GM19240 (cell line): ENCODE measurements at regions not wholly inside any gene's neighbourhood (a gene's known extent, or its start where the extent isn't known, plus 50 kb on each side); places are given as distances from the start of the nearest gene placed in this dataset.

Experiments used
- DNase-seq: peaks from one replicate; pipeline ENCODE4 v3.0.0; 2011; ENCODE audit warnings: low spot score; ENCODE audit not compliant: insufficient read length

GRCh38 chr2:7209757-7210555, 292.7 kb downstream of the RNF144A start:
- no peak for DNase-seq

- DNase-seq = no peak
These were observed 293.5 kb downstream of the RNF144A start for GRCh38 chr2:7210712-7211111.

- no peak for DNase-seq
These were observed 308.6 kb downstream of the RNF144A start for GRCh38 chr2:7225848-7226247.

GRCh38 chr2:7226501-7226900, 309.3 kb downstream of the RNF144A start:
- no peak for DNase-seq

DNA sequence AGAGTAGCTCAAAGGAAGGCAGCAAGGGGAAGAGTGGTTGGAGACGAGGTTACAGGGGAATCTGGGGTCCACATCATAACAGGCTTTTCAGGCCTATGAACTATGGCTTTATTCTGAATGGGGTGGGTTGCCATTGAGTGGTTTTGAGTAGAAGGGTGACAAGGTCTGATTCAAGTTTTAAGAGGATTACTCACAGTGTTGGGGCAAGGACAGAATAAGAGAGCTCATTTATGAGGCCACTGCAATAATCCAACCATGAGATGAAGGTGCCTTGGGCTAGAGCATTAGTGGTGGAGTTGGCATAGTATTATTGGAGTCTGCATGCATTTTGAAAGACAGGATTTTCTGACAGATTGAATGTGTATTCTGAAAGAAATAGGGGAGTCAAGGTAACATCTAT, 315.9 kb downstream of the RNF144A start:
- DNase-seq = no peak

DNA sequence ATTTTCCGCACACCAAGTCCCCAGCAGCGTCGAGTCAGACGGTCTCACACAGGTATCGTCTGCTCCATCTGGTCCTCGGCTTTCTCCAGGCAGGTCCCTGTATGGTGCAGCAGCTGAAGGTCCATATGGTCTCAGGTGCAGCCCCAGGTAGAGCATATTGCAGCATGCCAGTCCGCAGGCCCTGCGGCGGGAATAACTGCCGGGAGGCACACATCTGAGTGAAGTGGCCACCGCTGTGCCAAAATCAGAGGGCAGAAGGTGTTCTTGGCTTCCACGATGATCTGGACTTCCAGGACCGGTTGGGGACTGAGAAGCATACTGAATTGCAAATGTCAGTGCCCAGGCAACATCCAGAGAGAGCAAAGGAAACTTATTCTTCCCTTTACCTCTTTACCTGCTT, 320.3 kb downstream of the RNF144A start:
- DNase-seq = no peak

GRCh38 chr2:7239078-7239477, 321.9 kb downstream of the RNF144A start:
- DNase-seq = no peak

- no peak for DNase-seq
These were observed 324.0 kb downstream of the RNF144A start for GRCh38 chr2:7241041-7241745.

- DNase-seq = no peak
These were observed 325.1 kb downstream of the RNF144A start for GRCh38 chr2:7242189-7242867.

- DNase-seq = no peak
These were observed 326.1 kb downstream of the RNF144A start for GRCh38 chr2:7243276-7243675.

- no peak for DNase-seq
These were observed 339.2 kb downstream of the RNF144A start for GRCh38 chr2:7256377-7256776.

DNA sequence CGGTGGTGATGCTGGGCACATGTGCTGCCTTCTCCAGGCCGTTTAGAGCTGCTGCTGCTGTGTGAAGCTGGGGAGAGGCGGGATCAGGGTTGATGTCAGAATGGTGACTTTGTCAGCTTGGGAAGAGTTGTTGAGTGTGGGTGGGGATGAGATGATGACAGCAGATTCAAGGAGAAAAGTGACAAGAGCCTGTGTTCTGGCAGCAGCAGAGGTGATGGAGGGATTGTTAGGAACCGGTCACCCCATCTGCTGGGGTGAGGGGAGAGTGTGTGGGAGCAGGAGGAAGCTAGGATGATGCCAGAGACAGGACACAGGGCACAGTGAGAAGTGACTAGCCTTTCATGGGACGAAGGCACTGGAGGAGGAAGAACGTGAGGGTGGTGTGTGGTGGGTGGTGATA, 345.5 kb downstream of the RNF144A start:
- DNase-seq = no peak

DNA sequence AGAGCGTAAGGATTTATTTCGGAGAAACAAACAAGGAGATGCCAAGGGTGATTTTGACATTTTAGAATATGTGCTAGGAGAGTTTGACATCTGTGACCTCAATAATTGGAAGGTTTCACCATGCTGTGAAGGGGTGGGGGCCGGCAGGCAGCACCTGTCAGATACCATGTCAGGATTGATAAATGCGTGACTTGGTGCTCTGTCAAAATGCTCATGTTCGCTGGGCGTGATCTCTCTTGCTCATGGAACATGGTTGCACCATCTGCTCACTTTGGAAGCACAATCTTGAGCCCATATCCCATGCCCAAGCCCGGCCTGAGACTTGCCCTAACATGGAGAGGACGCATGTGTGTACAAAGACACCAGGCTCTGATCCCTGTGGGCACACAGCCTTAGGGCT, 347.6 kb downstream of the RNF144A start:
- no peak for DNase-seq

- no peak for DNase-seq
These were observed 348.1 kb downstream of the RNF144A start for GRCh38 chr2:7265286-7265685.

DNA sequence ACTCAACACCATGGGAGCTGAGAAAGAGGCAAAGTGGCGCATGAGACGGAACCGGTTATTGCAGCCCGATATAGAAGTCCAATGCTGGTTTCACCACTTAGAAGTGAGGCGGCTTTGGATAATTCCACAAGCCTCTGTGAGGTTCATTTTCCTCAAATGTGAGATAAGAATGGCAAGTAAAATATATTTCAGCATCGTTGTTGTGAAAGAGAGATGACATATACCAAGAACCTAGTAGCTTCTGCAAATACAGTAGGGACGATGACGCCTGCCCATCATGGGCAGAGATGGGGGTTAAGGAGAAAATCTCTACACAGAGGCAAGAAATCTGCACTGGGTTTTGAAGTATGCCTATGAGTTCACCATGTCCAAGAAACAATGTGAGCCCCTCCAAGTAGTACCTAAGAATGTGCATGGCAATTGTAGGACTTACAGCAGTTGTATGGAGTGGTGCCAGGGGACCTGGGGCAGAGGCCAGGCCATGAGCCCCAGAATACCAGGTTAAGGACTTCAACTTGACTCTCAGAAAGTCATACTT, 352.0 kb downstream of the RNF144A start:
- no peak for DNase-seq

DNA sequence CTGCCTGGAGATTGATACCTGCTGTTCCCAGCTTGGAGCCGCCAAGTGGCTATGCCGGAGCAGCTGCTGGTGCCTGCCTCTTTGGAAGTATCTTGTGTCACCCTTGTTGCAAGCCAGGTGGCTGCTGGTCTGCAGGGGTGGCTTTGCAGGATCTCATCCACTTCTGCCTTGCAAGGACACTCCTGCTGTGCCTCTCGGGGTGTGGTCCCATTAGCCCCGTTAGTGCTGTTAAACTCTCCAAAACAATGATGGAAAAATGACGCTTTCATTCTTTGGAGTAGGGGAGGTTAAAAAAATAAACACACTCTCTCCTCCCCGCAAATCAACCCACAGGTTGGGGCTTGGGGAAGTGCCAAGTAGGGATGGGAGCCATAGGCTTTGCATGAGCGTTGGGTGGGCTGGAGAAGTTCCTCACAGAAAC, 352.8 kb downstream of the RNF144A start:
- no peak for DNase-seq

- no peak for DNase-seq
These were observed 355.0 kb downstream of the RNF144A start for GRCh38 chr2:7272210-7272609.

GRCh38 chr2:7278984-7279383, 361.8 kb downstream of the RNF144A start:
- no peak for DNase-seq

DNA sequence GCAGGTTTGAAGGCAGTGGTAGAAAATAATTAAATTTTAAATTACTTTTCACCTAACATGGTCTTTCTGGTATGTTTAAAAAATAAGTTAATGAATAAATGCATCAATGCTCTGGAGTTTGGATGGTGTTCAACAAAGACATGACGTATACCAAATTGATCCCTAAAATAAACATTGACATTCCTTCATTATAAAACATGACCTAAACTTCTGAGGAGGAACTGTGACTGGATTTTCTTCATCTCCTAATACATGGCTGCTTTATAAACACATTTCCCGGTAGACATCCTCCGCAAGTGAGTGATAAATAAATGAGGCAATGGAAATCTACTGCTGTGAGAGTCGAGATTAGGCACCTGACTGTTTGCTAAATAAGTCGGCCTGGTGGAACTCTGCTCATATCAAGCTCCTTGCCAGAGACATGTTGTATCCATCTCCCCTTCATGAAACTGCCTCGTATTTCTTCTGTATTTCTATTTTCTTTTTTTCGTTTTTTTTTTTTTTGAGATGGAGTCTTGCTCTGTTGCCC, 362.3 kb downstream of the RNF144A start:
- no peak for DNase-seq

DNA sequence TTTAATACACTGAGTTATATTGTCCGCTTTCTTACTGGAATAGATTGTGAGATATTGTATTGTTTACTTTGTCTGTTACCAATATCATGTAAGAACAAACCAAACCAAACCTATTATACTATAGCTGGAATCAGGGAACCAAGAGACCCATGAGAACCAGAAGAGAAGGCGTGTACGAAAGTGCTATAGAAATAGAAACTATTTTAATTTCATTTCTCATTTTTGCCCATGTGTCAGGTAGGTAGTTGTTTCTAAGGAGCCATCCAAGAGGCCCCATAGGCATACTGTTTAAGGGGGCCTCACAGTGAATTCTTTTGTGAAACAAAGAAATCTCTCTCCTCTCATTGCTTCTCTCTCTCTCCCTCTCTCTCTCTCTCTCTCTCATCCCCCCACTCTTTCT, 363.6 kb downstream of the RNF144A start:
- no peak for DNase-seq

- DNase-seq = no peak
These were observed 364.3 kb downstream of the RNF144A start for GRCh38 chr2:7281231-7282201.
